ENCODE measurements at regions not wholly inside any gene's neighbourhood (a gene's known extent, or its start where the extent isn't known, plus 50 kb on each side); places are given as distances from the start of the nearest gene placed in this dataset.

DNA sequence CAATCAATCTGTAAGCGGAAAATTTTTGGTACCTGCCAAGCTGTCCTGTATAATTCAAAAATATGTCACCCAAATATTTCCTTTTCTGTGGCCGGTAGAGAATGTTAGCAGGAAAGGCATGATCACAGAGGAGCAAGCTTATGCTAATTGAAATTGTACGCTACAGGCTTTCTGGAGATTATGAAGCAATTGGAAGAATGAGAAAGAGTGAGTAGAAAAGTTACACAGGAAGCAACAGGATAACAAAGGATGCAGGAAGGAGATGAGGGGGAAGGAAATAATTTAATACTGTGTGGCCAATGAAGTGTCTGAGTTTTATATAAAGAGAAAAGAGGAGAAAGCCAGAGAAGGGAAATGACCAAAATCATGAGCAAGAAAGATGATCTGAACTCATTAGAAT, 627.2 kb upstream of the STXBP6 start:
- TF ChIP-seq POLR2A (IDR thresholded peaks at IDR 0.05; ENCODE audit: low read length) (no peak), GATA1 (IDR thresholded peaks at IDR 0.05; ENCODE audit: low read depth, low read length) (no peak)
